AG04450 (cell line): ENCODE measurements at regions not wholly inside any gene's neighbourhood (a gene's known extent, or its start where the extent isn't known, plus 50 kb on each side); places are given as distances from the start of the nearest gene placed in this dataset.
A peak's percentile ranks its signal among the peaks of the same experiment; 100 is the strongest.

Experiments
- CTCF ChIA-PET: fragments of 300-600, 350-600 bp; formaldehyde crosslinking; extraction: SDS; loops from one replicate; lab custom pipeline; 2022; ENCODE audit warnings: antibody characterized with exemption, inconsistent platforms; lab: Charles Lee
- POLR2A ChIA-PET: fragments of 350-600 bp; formaldehyde crosslinking; extraction: SDS; loops from one replicate; lab custom pipeline; 2021; ENCODE audit warnings: antibody characterized with exemption, inconsistent platforms; lab: Yijun Ruan, JAX
- DNase-seq: peaks from one replicate; pipeline ENCODE4 v3.0.0-alpha.2; 2011; ENCODE audit warnings: low read depth, low spot score
- H3K27ac ChIP-seq: one replicate; pipeline ENCODE4 v1.5.1; 2012; ENCODE audit warnings: low read depth, low read length, control low read depth
- H3K27me3 ChIP-seq: one replicate; pipeline ENCODE4 v1.6.0; 2012; ENCODE audit warnings: low read length; ENCODE audit not compliant: control insufficient read depth, insufficient read depth
- H3K4me3 ChIP-seq: 2 replicates; pipeline ENCODE4 v1.5.1; 2011; ENCODE audit warnings: mild to moderate bottlenecking, low read depth, low read length, control low read depth
- H3K9me3 ChIP-seq: 2 replicates; pipeline ENCODE4 v1.5.1; 2012; ENCODE audit warnings: low read length; ENCODE audit not compliant: control insufficient read depth, insufficient read depth
- CTCF ChIP-seq: IDR thresholded peaks from 2 replicates; pipeline ENCODE4 v1.5.1; 2011; ENCODE audit warnings: low read depth, low read length, control low read depth, inconsistent platforms

GRCh38 chr20:19962958-19963357 lies 54.2 kb upstream of the NAA20 start:
- H3K27me3 ChIP-seq, result no peaks in the 10 kb centered on the region
- H3K9me3 ChIP-seq, result no peaks in the 10 kb centered on the region
- ChIA-PET CTCF (no interaction called here), POLR2A (interaction anchor here (3.2 kb wide), 1 partner anchor 12 kb away, joined by 41 read pairs; no protein-coding TSS in a partner anchor)
- no peak for DNase-seq
- no peak for TF ChIP-seq CTCF
- H3K4me3 ChIP-seq, result no peak overlapping the region
- H3K27ac ChIP-seq, result no peak overlapping the region

GRCh38 chr20:19964289-19965265 lies 52.6 kb upstream of the NAA20 start:
- ChIA-PET POLR2A (interaction anchor here (0.6 to 3.2 kb wide), 5 partner anchors 10 to 29 kb away, joined by 3 to 41 read pairs (median 9); no protein-coding TSS in a partner anchor), CTCF (interaction anchor here (1.0 to 1.4 kb wide), 2 partner anchors 10 to 78 kb away, joined by 4 to 6 read pairs; no protein-coding TSS in a partner anchor)
- no peak for TF ChIP-seq CTCF
- peak overlapping the region; percentile 94 for H3K27ac ChIP-seq
- peak; percentile 94 for DNase-seq
- H3K4me3 ChIP-seq, result no peak overlapping the region
- no peaks in the 10 kb centered on the region for H3K9me3 ChIP-seq
- no peaks in the 10 kb centered on the region for H3K27me3 ChIP-seq

GRCh38 chr20:19966840-19967239 lies 50.3 kb upstream of the NAA20 start:
- Histone ChIP-seq H3K4me3 (no peak overlapping the region), H3K27ac (no peak overlapping the region), H3K27me3 (no peaks in the 10 kb centered on the region), H3K9me3 (no peaks in the 10 kb centered on the region)
- POLR2A ChIA-PET, result no interaction called here
- DNase-seq, result no peak
- CTCF ChIA-PET, result interaction anchor here (0.7 kb wide), 1 partner anchor 255 kb away, joined by 3 read pairs; no protein-coding TSS in a partner anchor
- no peak for TF ChIP-seq CTCF
